Tibial nerve (tissue), 4 donors: ENCODE measurements at regions not wholly inside any gene's neighbourhood (a gene's known extent, or its start where the extent isn't known, plus 50 kb on each side); places are given as distances from the start of the nearest gene placed in this dataset.
"Not testable (repeated sequence)": the region's sequence is repeated elsewhere in the genome, so short reads cannot be mapped to it uniquely, and the experiment has no call there.

ENCODE experiments used
- DNase-seq, 2 donors: peaks; one replicate each; pipeline ENCODE4 v3.0.0-alpha.2; 2019; ENCODE audit warnings: low spot score in 2 of 2
- H3K27ac ChIP-seq, 4 donors: fragments of 200-600 bp; sonication (generic) in 3 of 4; one replicate each; pipeline ENCODE4 v1.5.1; 2017 to 2019; ENCODE audit warnings: mild to moderate bottlenecking in 1 of 4
- H3K27me3 ChIP-seq, 2 donors: fragments of 200-600 bp; sonication (generic) in 1 of 2; one replicate each; pipeline versions ENCODE4 v1.5.1 to v1.6.0; 2017 to 2019
- H3K36me3 ChIP-seq, 3 donors: fragments of 200-600 bp; sonication (generic); one replicate each; pipeline ENCODE4 v1.5.1; 2018 to 2019
- H3K4me1 ChIP-seq, 4 donors: fragments of 200-600 bp; sonication (generic) in 3 of 4; one replicate each; pipeline ENCODE4 v1.5.1; 2017 to 2019
- H3K4me3 ChIP-seq, 4 donors: fragments of 200-600 bp; sonication (generic) in 3 of 4; one replicate each; pipeline ENCODE4 v1.5.1; 2017 to 2019; ENCODE audit warnings: mild to moderate bottlenecking in 1 of 4, moderate library complexity in 1 of 4
- H3K9me3 ChIP-seq, 4 donors: fragments of 200-600 bp; sonication (generic) in 3 of 4; one replicate each; pipeline ENCODE4 v1.5.1; 2017 to 2019
- CTCF ChIP-seq, 5 experiments: fragments of 200-600 bp in 3 of 5; fragments of 450-650 bp in 2 of 5; sonication (generic) in 3 of 5; IDR thresholded peaks; one replicate each; pipeline ENCODE4 v1.5.1; 2016 to 2019; ENCODE audit warnings: antibody characterized with exemption in 5 of 5, mild to moderate bottlenecking in 3 of 5, moderate library complexity in 2 of 5
- EP300 ChIP-seq, 2 donors: sonication (generic); formaldehyde crosslinking; IDR thresholded peaks; one replicate each; pipeline ENCODE4 v1.6.1; 2017; ENCODE audit warnings: antibody characterized with exemption in 2 of 2, mild to moderate bottlenecking in 1 of 2
- POLR2A ChIP-seq, 2 donors: fragments of 450-650 bp; IDR thresholded peaks; one replicate each; pipeline ENCODE4 v1.6.1; 2017; ENCODE audit warnings: antibody characterized with exemption in 2 of 2, mild to moderate bottlenecking in 2 of 2, moderate library complexity in 2 of 2
- WGBS, 2 donors: methylation state at CpG; one replicate each; pipeline ENCODE4 v1.1.5; 2018; 5-methylcytosine and 5-hydroxymethylcytosine counted together

GRCh38 chr3:64792445-64792844 lies 104.6 kb upstream of the ADAMTS9 start:
- no peak overlapping the region for H3K27ac ChIP-seq
- 87 to 94% methylated on average over 3 of the region's 3 CpGs for WGBS, 2 donors

GRCh38 chr3:64789111-64789510 lies 101.3 kb upstream of the ADAMTS9 start:
- Histone ChIP-seq H3K9me3 (peaks cover 0 to 18% (median 0%) of the 10 kb centered on the region in 4 donors), H3K27me3 (no peaks in the 10 kb centered on the region), H3K36me3 (no peaks in the 10 kb centered on the region), H3K4me1 (no peaks in the 10 kb centered on the region), H3K27ac (no peak overlapping the region), H3K4me3 (no peak overlapping the region)
- no peak for TF ChIP-seq CTCF (IDR thresholded peaks at IDR 0.05)
- no peak for TF ChIP-seq EP300 (IDR thresholded peaks at IDR 0.05)
- no peak for TF ChIP-seq POLR2A (IDR thresholded peaks at IDR 0.05)
- 84% methylated on average over 4 of the region's 4 CpGs for WGBS, 2 donors
- no peak for DNase-seq

More at GRCh38 chr3:64792445-64792844, 104.6 kb upstream of the ADAMTS9 start:
- Histone ChIP-seq H3K27me3 (no peaks in the 10 kb centered on the region), H3K9me3 (no peaks in the 10 kb centered on the region), H3K36me3 (no peaks in the 10 kb centered on the region), H3K4me1 (no peaks in the 10 kb centered on the region), H3K4me3 (no peak overlapping the region)
- TF ChIP-seq POLR2A (IDR thresholded peaks at IDR 0.05) = no peak
- no peak for DNase-seq

GRCh38 chr3:64783200-64783599 lies 95.4 kb upstream of the ADAMTS9 start:
- no peak overlapping the region for H3K4me3 ChIP-seq
- no peaks in the 10 kb centered on the region for H3K4me1 ChIP-seq
- TF ChIP-seq POLR2A (IDR thresholded peaks at IDR 0.05) (no peak), EP300 (IDR thresholded peaks at IDR 0.05) (no peak), CTCF (IDR thresholded peaks at IDR 0.05) (no peak)
- no peaks in the 10 kb centered on the region for H3K36me3 ChIP-seq
- H3K27ac ChIP-seq = no peak overlapping the region
- H3K9me3 ChIP-seq = peaks cover 0 to 49% (median 2%) of the 10 kb centered on the region in 4 donors
- H3K27me3 ChIP-seq = no peaks in the 10 kb centered on the region
- DNase-seq = no peak

- not testable (repeated sequence) for H3K27me3 ChIP-seq, DNase-seq, H3K36me3 ChIP-seq, H3K4me3 ChIP-seq, H3K4me1 ChIP-seq, H3K27ac ChIP-seq
- WGBS, 2 donors = 93 to 94% methylated on average over 4 of the region's 4 CpGs
- peaks cover 0 to 47% (median 2%) of the 10 kb centered on the region in 4 donors for H3K9me3 ChIP-seq
Measured at GRCh38 chr3:64780923-64781322, 93.1 kb upstream of the ADAMTS9 start.

GRCh38 chr3:64773137-64773536 lies 85.3 kb upstream of the ADAMTS9 start:
- no peaks in the 10 kb centered on the region for H3K4me1 ChIP-seq
- no peaks in the 10 kb centered on the region for H3K27me3 ChIP-seq
- peaks cover 0 to 1% (median 0%) of the 10 kb centered on the region in 4 donors for H3K9me3 ChIP-seq
- no peak for DNase-seq
- H3K27ac ChIP-seq = no peak overlapping the region
- 73 to 82% methylated on average over 5 of the region's 5 CpGs for WGBS, 2 donors
- peaks cover 0 to 12% (median 0%) of the 10 kb centered on the region in 3 donors for H3K36me3 ChIP-seq
- no peak overlapping the region for H3K4me3 ChIP-seq
- TF ChIP-seq EP300 (IDR thresholded peaks at IDR 0.05) (no peak), POLR2A (IDR thresholded peaks at IDR 0.05) (no peak), CTCF (IDR thresholded peaks at IDR 0.05) (no peak)

GRCh38 chr3:64766440-64766839 lies 78.6 kb upstream of the ADAMTS9 start:
- no peak for TF ChIP-seq EP300 (IDR thresholded peaks at IDR 0.05)
- no peak for TF ChIP-seq POLR2A (IDR thresholded peaks at IDR 0.05)
- TF ChIP-seq CTCF (IDR thresholded peaks at IDR 0.05) = no peak
- H3K4me3 ChIP-seq = no peak overlapping the region
- H3K4me1 ChIP-seq = peaks cover 0 to 19% (median 3%) of the 10 kb centered on the region in 4 donors
- DNase-seq = no peak
- WGBS, 2 donors = 17 to 28% methylated on average over 4 of the region's 4 CpGs
- H3K9me3 ChIP-seq = no peaks in the 10 kb centered on the region
- H3K36me3 ChIP-seq = peaks cover 0 to 4% (median 0%) of the 10 kb centered on the region in 3 donors
- no peaks in the 10 kb centered on the region for H3K27me3 ChIP-seq
- peak overlapping the region in 2 of 4 donors; percentile 51 to 59 for H3K27ac ChIP-seq
